GM18502 (cell line): ENCODE measurements at regions not wholly inside any gene's neighbourhood (a gene's known extent, or its start where the extent isn't known, plus 50 kb on each side); places are given as distances from the start of the nearest gene placed in this dataset.
A peak's percentile ranks its signal among the peaks of the same experiment; 100 is the strongest.
"Not testable (repeated sequence)": the region's sequence is repeated elsewhere in the genome, so short reads cannot be mapped to it uniquely, and the experiment has no call there.

ENCODE experiments used
- ATAC-seq: cut with Tn5 transposase; IDR thresholded peaks from one replicate; pipeline ENCODE4 v1.9.1; 2021; ENCODE audit warnings: mild to moderate bottlenecking; ENCODE audit not compliant: unreplicated experiment, poor library complexity

DNA sequence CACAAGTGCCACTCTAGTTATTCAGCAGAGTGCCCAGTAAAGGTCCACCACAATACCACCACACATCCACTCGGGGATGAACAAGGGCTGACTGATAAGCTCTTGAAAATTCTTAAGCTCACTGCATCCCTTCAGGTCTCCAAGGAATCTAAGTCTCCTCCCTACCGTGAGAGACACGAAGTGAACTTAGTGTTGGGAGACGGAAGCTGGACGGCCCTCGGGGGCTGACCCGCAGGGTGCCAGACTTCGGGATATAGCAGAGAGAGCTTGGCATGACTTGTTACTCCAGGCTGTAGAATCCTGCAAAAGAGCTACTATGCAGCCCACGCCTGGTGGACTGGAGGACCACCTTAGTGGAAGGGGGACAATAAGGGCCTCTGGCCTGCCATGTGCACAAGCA, 75.1 kb downstream of the LYZL1 start:
- ATAC-seq, result not testable (repeated sequence)

DNA sequence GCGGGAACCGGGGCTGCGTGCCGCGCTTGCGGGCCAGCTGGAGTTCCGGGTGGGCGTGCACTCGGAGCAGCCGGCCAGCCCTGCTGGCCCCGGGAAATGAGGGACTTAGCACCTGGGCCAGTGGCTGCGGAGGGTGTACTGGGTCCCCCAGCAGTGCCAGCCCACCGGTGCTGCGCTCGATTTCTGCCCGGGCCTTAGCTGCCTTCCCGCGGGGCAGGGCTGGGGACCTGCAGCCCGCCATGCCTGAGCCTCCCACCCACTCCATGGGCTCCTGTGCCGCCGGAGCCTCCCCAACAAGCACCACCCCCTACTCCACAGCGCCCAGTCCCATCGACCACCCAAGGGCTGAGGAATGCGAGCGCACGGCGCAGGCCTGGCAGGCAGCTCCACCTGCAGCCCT, 77.3 kb downstream of the LYZL1 start:
- not testable (repeated sequence) for ATAC-seq

DNA sequence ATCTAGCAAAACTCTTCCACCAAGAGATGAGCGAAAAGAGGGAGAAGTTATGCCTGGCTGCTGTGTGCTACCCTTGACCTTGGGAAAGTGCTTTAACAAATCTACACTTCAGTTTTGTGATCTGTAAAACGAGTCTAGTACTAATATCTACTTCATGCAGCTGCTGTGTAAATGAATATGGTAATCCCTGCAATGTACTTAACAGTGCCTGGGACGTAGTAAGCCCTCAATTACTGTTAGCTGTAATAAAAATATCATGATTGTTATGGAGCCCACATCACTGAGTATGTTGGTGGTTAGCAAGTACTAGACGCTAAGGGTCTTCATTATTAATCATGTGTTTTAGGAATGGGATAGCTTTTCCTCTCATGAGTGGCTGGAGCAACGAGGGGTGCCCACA, 80.5 kb downstream of the LYZL1 start:
- no peak for ATAC-seq

- ATAC-seq, result no peak
Measured at GRCh38 chr10:29370097-29371092, 81.5 kb downstream of the LYZL1 start.

GRCh38 chr10:29372920-29373319, 84.0 kb downstream of the LYZL1 start:
- ATAC-seq, result no peak

GRCh38 chr10:29374162-29374561, 85.3 kb downstream of the LYZL1 start:
- no peak for ATAC-seq

DNA sequence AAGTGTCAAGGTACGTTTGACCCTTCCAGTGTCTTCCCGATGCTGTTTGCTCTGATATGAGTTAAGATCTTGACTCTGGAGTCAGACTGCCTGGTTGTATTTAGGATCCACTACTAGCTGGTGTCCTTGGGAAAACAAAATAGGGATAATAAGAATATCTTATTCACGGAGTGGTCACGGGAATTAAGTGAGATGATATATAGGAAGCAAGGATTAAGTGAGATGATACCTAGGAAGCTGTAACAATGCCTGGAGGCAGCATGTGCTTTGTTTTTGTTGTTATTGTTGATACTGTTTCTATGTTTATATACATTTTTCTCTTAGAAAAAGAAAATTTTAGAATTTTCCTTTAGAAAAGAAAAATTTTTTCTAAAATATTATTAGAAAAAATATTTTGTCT, 87.0 kb downstream of the LYZL1 start:
- ATAC-seq, result no peak

GRCh38 chr10:29377333-29377961, 88.6 kb downstream of the LYZL1 start:
- ATAC-seq, result no peak

GRCh38 chr10:29378106-29378505, 89.2 kb downstream of the LYZL1 start:
- no peak for ATAC-seq

DNA sequence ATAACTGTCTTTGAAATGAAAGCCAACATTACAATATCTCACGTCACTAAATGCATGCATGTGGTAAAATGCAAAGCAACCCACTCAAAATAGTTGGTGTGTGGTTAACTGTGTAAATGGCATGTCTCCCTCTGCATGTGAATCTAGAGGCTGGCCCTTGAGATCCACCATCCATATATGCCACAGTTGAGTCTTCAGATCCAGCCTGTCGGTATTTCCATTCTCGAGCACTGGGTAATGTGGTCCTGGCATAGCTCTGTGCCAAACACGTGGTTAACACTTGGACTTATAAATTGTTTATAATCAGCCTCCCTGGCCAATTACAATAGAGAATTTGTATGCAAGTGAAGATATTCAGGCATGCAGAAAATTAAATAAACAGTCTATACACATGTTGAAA, 90.3 kb downstream of the LYZL1 start:
- ATAC-seq, result no peak

DNA sequence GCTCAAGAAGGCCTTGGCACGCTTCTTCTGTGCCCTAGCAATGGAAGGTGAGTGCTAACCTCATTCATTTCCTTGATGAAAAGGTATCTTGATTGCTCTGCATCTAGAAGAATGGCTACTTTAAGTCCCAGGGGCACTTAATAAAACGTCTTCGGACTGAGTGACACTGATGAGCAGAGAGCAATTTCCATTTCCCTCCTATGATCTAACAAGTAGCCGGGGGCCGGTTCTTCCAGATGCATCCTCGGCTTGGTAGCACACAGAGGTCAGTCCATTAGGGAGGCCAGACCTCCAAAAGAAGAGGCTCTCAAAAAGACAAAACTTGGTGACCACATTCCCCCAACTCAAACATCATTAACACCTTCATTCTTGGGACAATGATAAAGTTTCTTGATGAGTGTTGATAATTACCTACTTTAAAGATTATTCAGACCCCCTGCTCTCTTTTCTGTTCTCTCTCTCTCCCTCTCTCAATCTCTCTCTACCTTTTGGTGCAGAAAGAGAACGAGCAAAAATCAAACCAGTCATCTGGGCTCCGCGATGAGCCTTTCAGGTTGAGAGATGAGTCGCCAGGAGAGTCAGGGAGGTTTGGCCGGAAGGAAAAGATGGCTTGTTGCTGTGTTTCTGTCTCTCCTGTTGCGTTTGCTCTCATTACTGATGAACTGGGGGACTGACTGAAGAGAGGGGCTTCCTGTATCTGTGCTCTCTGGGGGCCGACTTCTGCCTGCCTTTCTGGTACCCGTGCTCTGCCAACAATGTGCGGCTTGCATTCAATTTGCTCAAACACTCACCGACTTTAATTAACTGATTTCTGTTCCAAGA, 91.1 kb downstream of the LYZL1 start:
- ATAC-seq, result not testable (repeated sequence)

GRCh38 chr10:29380599-29381511, 92.0 kb downstream of the LYZL1 start:
- ATAC-seq, result not testable (repeated sequence)

DNA sequence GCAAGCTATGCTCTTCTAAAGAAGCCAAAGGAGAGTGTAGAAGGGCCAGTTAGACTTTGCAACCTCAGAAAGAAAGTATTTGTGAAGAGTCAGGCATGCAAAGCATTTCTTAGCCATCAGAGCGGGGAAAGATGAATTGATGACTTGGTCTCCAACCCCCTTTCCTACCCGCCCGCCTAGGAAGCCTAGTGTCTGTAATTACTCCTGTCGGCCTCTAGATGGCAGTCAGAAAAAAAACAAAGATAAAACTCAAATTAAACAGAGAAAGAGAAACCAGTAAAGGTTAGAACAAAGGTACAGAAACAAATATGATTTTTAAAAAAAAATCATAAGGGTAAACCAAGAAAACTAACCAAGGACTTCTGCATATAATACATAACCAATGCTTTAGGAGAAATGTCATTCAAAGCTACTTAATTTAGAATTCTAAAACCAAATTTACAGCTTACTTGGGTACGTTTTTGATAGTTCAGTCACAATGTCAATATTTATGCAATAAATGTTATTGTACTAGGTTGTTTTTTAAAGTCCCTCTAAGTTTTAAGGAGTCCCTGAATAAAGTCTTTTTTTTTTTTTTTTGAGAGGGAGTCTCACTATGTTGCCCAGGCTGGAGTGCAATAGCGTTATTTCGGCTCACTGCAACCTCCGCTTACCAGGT, 97.6 kb downstream of the LYZL1 start:
- peak; percentile 65 for ATAC-seq

GRCh38 chr10:29387269-29387668, 98.4 kb downstream of the LYZL1 start:
- ATAC-seq, result no peak

DNA sequence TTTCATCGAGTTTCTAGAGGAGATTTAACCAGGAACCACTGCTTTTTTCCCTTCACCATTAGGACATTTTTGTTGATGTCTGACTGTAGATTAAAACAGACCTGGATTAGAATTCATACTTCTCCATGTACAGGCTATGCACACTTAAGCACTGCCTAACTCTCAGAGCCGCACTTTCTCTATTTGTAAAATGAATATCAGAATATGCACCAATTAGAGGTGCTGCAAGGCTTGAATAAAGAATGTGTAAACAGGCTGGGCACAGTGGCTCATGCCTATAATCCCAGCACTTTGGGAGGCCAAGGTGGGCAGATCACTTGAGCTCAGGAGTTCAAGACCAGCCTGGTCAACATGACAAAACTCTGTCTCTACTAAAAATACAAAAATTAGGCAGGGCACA, 99.2 kb downstream of the LYZL1 start:
- not testable (repeated sequence) for ATAC-seq

DNA sequence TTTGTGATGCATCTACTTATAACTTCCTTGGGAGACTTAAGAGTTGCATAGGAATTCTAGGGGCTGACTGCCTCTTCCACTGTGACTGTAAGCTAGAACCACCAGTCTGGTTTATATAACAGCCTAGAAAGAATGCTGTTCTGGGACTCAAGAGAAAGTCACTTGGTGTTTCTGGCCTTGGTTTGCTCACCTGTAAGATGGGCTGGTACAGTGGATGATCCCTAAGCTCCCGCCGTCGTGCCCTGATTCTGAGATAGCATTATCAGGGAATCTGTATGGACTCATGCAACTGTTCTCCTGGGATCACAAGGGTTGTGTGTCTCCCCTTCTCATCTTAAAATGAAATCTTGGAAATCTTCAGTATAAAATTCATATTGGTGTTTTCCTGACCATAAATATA, 100.6 kb downstream of the LYZL1 start:
- ATAC-seq, result no peak

GRCh38 chr10:29389935-29390334, 101.1 kb downstream of the LYZL1 start:
- ATAC-seq, result no peak

DNA sequence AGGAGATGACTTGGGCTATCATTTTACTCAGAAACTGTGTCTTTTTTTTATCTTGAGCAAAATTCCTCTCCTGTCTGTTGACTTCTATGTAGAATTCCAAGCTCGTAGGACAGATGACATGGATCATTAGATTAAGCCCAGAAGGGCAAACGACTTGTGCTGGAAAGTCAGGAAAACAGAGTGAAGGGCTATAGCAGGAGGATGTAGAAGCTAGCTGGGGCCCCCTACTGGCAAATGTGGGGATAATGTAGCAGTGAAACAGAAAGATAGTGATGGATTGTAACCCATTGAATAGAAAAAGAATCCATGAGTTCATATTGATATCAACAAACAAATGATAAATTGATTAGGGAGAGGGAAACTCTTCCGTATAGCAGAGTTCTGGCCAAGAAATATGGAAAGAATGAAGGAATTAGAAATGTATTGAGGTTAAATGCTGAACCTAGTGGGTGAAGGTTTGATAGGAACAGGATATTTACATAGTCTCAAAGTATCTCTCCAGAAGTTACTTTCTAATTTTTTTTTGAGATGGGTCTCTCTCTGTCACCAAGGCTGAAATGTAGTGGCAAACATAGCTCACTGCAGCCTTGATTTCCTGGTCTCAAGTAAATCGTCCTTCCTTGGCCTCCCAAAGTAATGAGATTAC, 103.6 kb downstream of the LYZL1 start:
- peak; percentile 58 for ATAC-seq
